Endothelial cell of umbilical vein (primary cell): ENCODE measurements at regions not wholly inside any gene's neighbourhood (a gene's known extent, or its start where the extent isn't known, plus 50 kb on each side); places are given as distances from the start of the nearest gene placed in this dataset.

Experiments used
- BruUV-seq: library from RNA; stranded (reverse); fragments of 400-500 nt; replicated peaks from 2 replicates; lab custom pipeline; 2021; lab: Mats Ljungman, UMichigan
- CTCF ChIA-PET: fragments of 300-600, 350-600 bp; sonication (Branson Sonifier 250); formaldehyde crosslinking; loops from one replicate; lab custom pipeline; 2021; ENCODE audit warnings: antibody characterized with exemption, inconsistent platforms; lab: Charles Lee
- POLR2A ChIA-PET: fragments of 300-600, 350-600 bp; sonication (Branson Sonifier 250); formaldehyde crosslinking; loops from one replicate; lab custom pipeline; 2021; ENCODE audit warnings: antibody characterized with exemption, inconsistent platforms; lab: Charles Lee
- DNase-seq: peaks from one replicate; pipeline ENCODE4 v3.0.0-alpha.2; 2011; ENCODE audit warnings: low read depth, low spot score
- FAIRE-seq: peaks from 2 replicates; lab custom pipeline; 2011; peaks lifted over from hg19 to GRCh38; lab: Jason Lieb, UNC
- H2AFZ ChIP-seq: 2 replicates; pipeline ENCODE4 v1.6.0; 2012; ENCODE audit warnings: low read depth, low read length, control low read depth, inconsistent platforms
- H3K27ac ChIP-seq: 2 replicates; pipeline ENCODE4 v1.5.1; 2011; ENCODE audit warnings: low read depth, mild to moderate bottlenecking, control low read depth, low read length, moderate library complexity; ENCODE audit not compliant: insufficient read depth
- H3K27me3 ChIP-seq, 2 experiments: 2 replicates each; pipeline versions ENCODE4 v1.6.0 to v1.6.1; 2011; ENCODE audit warnings: low read length in 2 of 2, mixed read lengths in 1 of 2; ENCODE audit not compliant: control insufficient read depth in 2 of 2, insufficient read depth in 2 of 2
- H3K36me3 ChIP-seq, 2 experiments: 2 replicates in 1 of 2; 3 replicates in 1 of 2; pipeline ENCODE4 v1.5.1; 2011; ENCODE audit warnings: low read length in 2 of 2, mild to moderate bottlenecking in 1 of 2, moderate library complexity in 1 of 2; ENCODE audit not compliant: control insufficient read depth in 2 of 2, insufficient read depth in 2 of 2; ENCODE audit errors: extremely low read depth in 1 of 2
- H3K4me1 ChIP-seq: 3 replicates; pipeline ENCODE4 v1.5.1; 2011; ENCODE audit warnings: mild to moderate bottlenecking, low read length; ENCODE audit not compliant: control insufficient read depth, insufficient read depth; ENCODE audit errors: extremely low read depth
- H3K4me2 ChIP-seq: 2 replicates; pipeline ENCODE4 v1.6.1; 2011; ENCODE audit warnings: low read length, control low read depth, mixed read lengths; ENCODE audit not compliant: insufficient read depth
- H3K4me3 ChIP-seq, 3 experiments: fragments of 200-600 bp in 1 of 3; sonication (generic), shearing (Covaris generic) in 1 of 3; replicated peaks in 1 of 3; 2 replicates each; pipeline ENCODE4 v1.5.1; 2011 to 2016; ENCODE audit warnings: control low read depth in 3 of 3, low read length in 3 of 3, mild to moderate bottlenecking in 2 of 3, inconsistent platforms in 1 of 3, low read depth in 1 of 3, moderate library complexity in 1 of 3; ENCODE audit not compliant: insufficient read depth in 1 of 3
- H3K79me2 ChIP-seq: 2 replicates; pipeline ENCODE4 v1.6.0; 2012; ENCODE audit warnings: low read length, inconsistent platforms; ENCODE audit not compliant: control insufficient read depth, insufficient read depth
- H3K9ac ChIP-seq: replicated peaks from 2 replicates; pipeline ENCODE3; 2011; ENCODE audit warnings: low read length, control low read depth; ENCODE audit not compliant: insufficient read depth; ENCODE audit errors: extremely low read depth
- H3K9me1 ChIP-seq: replicated peaks from 3 replicates; pipeline ENCODE4 v1.6.0; 2011; ENCODE audit warnings: mild to moderate bottlenecking, low read length; ENCODE audit not compliant: control insufficient read depth, insufficient read depth; ENCODE audit errors: extremely low read depth
- H3K9me3 ChIP-seq: replicated peaks from 2 replicates; pipeline ENCODE4 v1.5.1; 2012; ENCODE audit warnings: low read length, inconsistent platforms; ENCODE audit not compliant: control insufficient read depth, insufficient read depth
- H4K20me1 ChIP-seq: replicated peaks from 2 replicates; pipeline ENCODE3; 2011; ENCODE audit warnings: mild to moderate bottlenecking, low read length; ENCODE audit not compliant: control insufficient read depth, insufficient read depth; ENCODE audit errors: extremely low read depth
- EZH2 ChIP-seq: IDR thresholded peaks from 2 replicates; pipeline ENCODE4 v1.6.1; 2012; ENCODE audit warnings: borderline replicate concordance, low read depth, mild to moderate bottlenecking, moderate library complexity, low read length, inconsistent platforms; ENCODE audit not compliant: severe bottlenecking
- FOS ChIP-seq: IDR thresholded peaks from 2 replicates; pipeline ENCODE4 v1.6.1; 2011; ENCODE audit warnings: mild to moderate bottlenecking, low read length, moderate library complexity, borderline replicate concordance; ENCODE audit not compliant: insufficient read depth
- GATA2 ChIP-seq: IDR thresholded peaks from 2 replicates; pipeline ENCODE4 v1.7.0; 2011; ENCODE audit warnings: low read depth, mild to moderate bottlenecking, moderate library complexity, mixed read lengths, low read length; ENCODE audit not compliant: insufficient read length, insufficient read depth
- JUN ChIP-seq: IDR thresholded peaks from 2 replicates; pipeline ENCODE4 v1.6.1; 2011; ENCODE audit warnings: borderline replicate concordance, low read depth; ENCODE audit not compliant: insufficient read length, insufficient read depth
- MYC ChIP-seq: IDR thresholded peaks from one replicate; pipeline ENCODE4 v1.6.1; 2011; ENCODE audit warnings: mild to moderate bottlenecking, low read depth, low read length
- POLR2A ChIP-seq: IDR thresholded peaks from 2 replicates; pipeline ENCODE4 v1.6.1; 2012; ENCODE audit warnings: low read depth, mild to moderate bottlenecking, control low read depth, low read length
- POLR2AphosphoS5 ChIP-seq: IDR thresholded peaks from 2 replicates; pipeline ENCODE4 v1.6.1; 2012; ENCODE audit warnings: low read depth, mild to moderate bottlenecking, control low read depth, low read length, moderate library complexity; ENCODE audit not compliant: insufficient read depth
- dilution Hi-C: fragments of 300-500 bp; cut with MboI; formaldehyde crosslinking; loops from one replicate; pipeline ENCODE4 v1.15.0; 2019; ENCODE audit warnings: low sequenced_read_pairs; ENCODE audit not compliant: extremely low pct_ligation_motif_present
- intact Hi-C: fragments of 100-400 bp; cut with micrococcal nuclease; formaldehyde crosslinking; loops from one replicate; pipeline ENCODE4 v1.10.0; 2022
- TF ChIP-seq, protein P1 (sequence below), 2 donors: IDR thresholded peaks; 1 replicate in 1 of 2; 2 replicates in 1 of 2; pipeline ENCODE4 v1.5.1; 2011; ENCODE audit warnings: low read length in 2 of 2, mild to moderate bottlenecking in 2 of 2, moderate library complexity in 2 of 2, control low read depth in 1 of 2, inconsistent platforms in 1 of 2, low read depth in 1 of 2; ENCODE audit not compliant: insufficient read depth in 1 of 2; ENCODE audit errors: extremely low read depth in 1 of 2
- TF ChIP-seq, protein P2 (sequence below): IDR thresholded peaks from 2 replicates; pipeline ENCODE4 v1.6.1; 2011; ENCODE audit not compliant: insufficient read depth, insufficient read length

DNA sequence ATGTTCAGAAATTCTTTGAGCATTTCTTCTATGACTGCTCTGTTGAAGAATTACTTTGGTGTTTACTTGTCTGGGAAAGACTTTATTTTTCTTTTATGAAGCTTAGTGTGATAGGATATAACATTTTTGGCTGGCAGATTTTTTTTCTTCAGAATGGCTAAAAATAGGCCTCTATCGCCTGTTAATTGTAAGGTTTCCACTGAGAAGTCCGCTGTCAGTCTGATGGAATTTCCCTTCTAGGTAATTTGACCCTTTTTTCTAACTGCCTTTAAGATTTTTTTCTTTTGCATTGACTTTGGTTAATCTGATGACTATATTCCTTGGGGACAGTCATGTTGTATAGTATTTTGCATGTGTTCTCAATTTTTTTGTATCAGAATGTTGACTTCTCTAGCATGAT is 590.7 kb downstream of the ADCYAP1 start:
- POLR2A ChIA-PET, result no interaction called here
- Histone ChIP-seq H3K36me3 (no peaks in the 10 kb centered on the region), H3K27ac (no peak overlapping the region), H3K27me3 (no peaks in the 10 kb centered on the region), H3K9me1 (no peaks in the 10 kb centered on the region), H3K79me2 (no peaks in the 10 kb centered on the region), H3K4me1 (no peaks in the 10 kb centered on the region), H2AFZ (no peak overlapping the region), H3K9ac (no peak overlapping the region), H3K4me2 (no peak overlapping the region), H4K20me1 (no peaks in the 10 kb centered on the region), H3K9me3 (no peaks in the 10 kb centered on the region), H3K4me3 (no peak overlapping the region)
- dilution Hi-C loops (no loop called here), intact Hi-C loops (no loop called here)
- CTCF ChIA-PET, result no interaction called here
- TF ChIP-seq JUN, result no peak
- TF ChIP-seq GATA2, result no peak
- TF ChIP-seq, protein P1, sequence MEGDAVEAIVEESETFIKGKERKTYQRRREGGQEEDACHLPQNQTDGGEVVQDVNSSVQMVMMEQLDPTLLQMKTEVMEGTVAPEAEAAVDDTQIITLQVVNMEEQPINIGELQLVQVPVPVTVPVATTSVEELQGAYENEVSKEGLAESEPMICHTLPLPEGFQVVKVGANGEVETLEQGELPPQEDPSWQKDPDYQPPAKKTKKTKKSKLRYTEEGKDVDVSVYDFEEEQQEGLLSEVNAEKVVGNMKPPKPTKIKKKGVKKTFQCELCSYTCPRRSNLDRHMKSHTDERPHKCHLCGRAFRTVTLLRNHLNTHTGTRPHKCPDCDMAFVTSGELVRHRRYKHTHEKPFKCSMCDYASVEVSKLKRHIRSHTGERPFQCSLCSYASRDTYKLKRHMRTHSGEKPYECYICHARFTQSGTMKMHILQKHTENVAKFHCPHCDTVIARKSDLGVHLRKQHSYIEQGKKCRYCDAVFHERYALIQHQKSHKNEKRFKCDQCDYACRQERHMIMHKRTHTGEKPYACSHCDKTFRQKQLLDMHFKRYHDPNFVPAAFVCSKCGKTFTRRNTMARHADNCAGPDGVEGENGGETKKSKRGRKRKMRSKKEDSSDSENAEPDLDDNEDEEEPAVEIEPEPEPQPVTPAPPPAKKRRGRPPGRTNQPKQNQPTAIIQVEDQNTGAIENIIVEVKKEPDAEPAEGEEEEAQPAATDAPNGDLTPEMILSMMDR (IDR thresholded peaks at IDR 0.05; ENCODE audit: extremely low read depth in 1 of 2, insufficient read depth in 1 of 2, low read depth in 1 of 2, low read length in 2 of 2), result no peak
- no peak for TF ChIP-seq FOS
- TF ChIP-seq, protein P2, sequence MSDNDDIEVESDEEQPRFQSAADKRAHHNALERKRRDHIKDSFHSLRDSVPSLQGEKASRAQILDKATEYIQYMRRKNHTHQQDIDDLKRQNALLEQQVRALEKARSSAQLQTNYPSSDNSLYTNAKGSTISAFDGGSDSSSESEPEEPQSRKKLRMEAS, result no peak
- TF ChIP-seq MYC, result no peak
- TF ChIP-seq POLR2A, result no peak
- TF ChIP-seq POLR2AphosphoS5, result no peak
- no peak for TF ChIP-seq EZH2
- DNase-seq, result no peak
- no TSS peak for BruUV-seq
- FAIRE-seq, result no peak
